ENCODE measurements at regions not wholly inside any gene's neighbourhood (a gene's known extent, or its start where the extent isn't known, plus 50 kb on each side); places are given as distances from the start of the nearest gene placed in this dataset.

- H3K4me3 ChIP-seq, result no peak overlapping the region
- no peak overlapping the region for H3K27ac ChIP-seq
- no peaks in the 10 kb centered on the region for H3K36me3 ChIP-seq
- DNase-seq (ENCODE audit: low spot score), result no peak
- no peak for TF ChIP-seq POLR2AphosphoS5 (IDR thresholded peaks at IDR 0.05)
- no peak for TF ChIP-seq CTCF (IDR thresholded peaks at IDR 0.05)
- TF ChIP-seq POLR2A (IDR thresholded peaks at IDR 0.05), result no peak
- 95% methylated on average over 1 of the region's 1 CpG for WGBS
- H3K4me1 ChIP-seq (replicated peaks), result no peaks in the 10 kb centered on the region
- intact Hi-C loops (cut with DNase I), result no loop called here
- H3K9me3 ChIP-seq, result no peaks in the 10 kb centered on the region
- H3K27me3 ChIP-seq (replicated peaks; ENCODE audit: insufficient read depth), result no peaks in the 10 kb centered on the region
Measured at GRCh38 chr7:138405496-138405895, 54.6 kb upstream of the TRIM24 start.

GRCh38 chr7:138407792-138408191, 52.3 kb upstream of the TRIM24 start:
- DNase-seq (ENCODE audit: low spot score), result no peak
- intact Hi-C loops (cut with DNase I), result no loop called here
- H3K4me3 ChIP-seq, result no peak overlapping the region
- no peaks in the 10 kb centered on the region for H3K9me3 ChIP-seq
- 44% methylated on average over 4 of the region's 4 CpGs for WGBS
- no peaks in the 10 kb centered on the region for H3K4me1 ChIP-seq (replicated peaks)
- TF ChIP-seq POLR2A (IDR thresholded peaks at IDR 0.05) (no peak), CTCF (IDR thresholded peaks at IDR 0.05) (no peak), POLR2AphosphoS5 (IDR thresholded peaks at IDR 0.05) (no peak)
- no peak overlapping the region for H3K27ac ChIP-seq
- H3K36me3 ChIP-seq, result no peaks in the 10 kb centered on the region
- no peaks in the 10 kb centered on the region for H3K27me3 ChIP-seq (replicated peaks; ENCODE audit: insufficient read depth)

Small RNA genes lying in the stretch of these regions (small RNA-seq; reads per million reads assigned to genes)
- gene RF00019 (0 reads per million in 2 donors), gene RF00432 (0 reads per million in 2 donors)
